NOMO-1 treated with dmso at 0.1 percent for 144 hours (cell line): ENCODE measurements at regions not wholly inside any gene's neighbourhood (a gene's known extent, or its start where the extent isn't known, plus 50 kb on each side); places are given as distances from the start of the nearest gene placed in this dataset.
"Not testable (repeated sequence)": the region's sequence is repeated elsewhere in the genome, so short reads cannot be mapped to it uniquely, and the experiment has no call there.

Source experiments
- DNase-seq: peaks from one replicate; lab custom pipeline; 2025; ENCODE audit not compliant: unreplicated experiment; lab: John Stamatoyannopoulos, UW

- no peak for DNase-seq
These were observed 181.9 kb downstream of the TMEM200A start for GRCh38 chr6:130547723-130548122.

- DNase-seq = peak; percentile 46
These were observed 191.8 kb downstream of the TMEM200A start for GRCh38 chr6:130557481-130558112.

GRCh38 chr6:130558131-130558530, 192.3 kb downstream of the TMEM200A start:
- DNase-seq = no peak

- no peak for DNase-seq
These were observed 193.3 kb downstream of the TMEM200A start for GRCh38 chr6:130559166-130559565.

GRCh38 chr6:130560231-130560630, 194.4 kb downstream of the TMEM200A start:
- no peak for DNase-seq

GRCh38 chr6:130561159-130561558, 195.3 kb downstream of the TMEM200A start:
- DNase-seq = not testable (repeated sequence)

GRCh38 chr6:130565696-130566095, 199.9 kb downstream of the TMEM200A start:
- DNase-seq = no peak

GRCh38 chr6:130574146-130574545, 208.3 kb downstream of the TMEM200A start:
- no peak for DNase-seq

- DNase-seq = no peak
These were observed 209.7 kb downstream of the TMEM200A start for GRCh38 chr6:130575557-130575956.

GRCh38 chr6:130575971-130576370, 210.2 kb downstream of the TMEM200A start:
- no peak for DNase-seq

- no peak for DNase-seq
These were observed 211.5 kb downstream of the TMEM200A start for GRCh38 chr6:130577178-130577919.

GRCh38 chr6:130578713-130579112, 212.9 kb downstream of the TMEM200A start:
- DNase-seq = no peak

- DNase-seq = no peak
These were observed 217.5 kb downstream of the TMEM200A start for GRCh38 chr6:130583268-130583667.

- DNase-seq = no peak
These were observed 219.8 kb downstream of the TMEM200A start for GRCh38 chr6:130585587-130585986.

GRCh38 chr6:130587778-130588520, 222.1 kb downstream of the TMEM200A start:
- DNase-seq = no peak

- DNase-seq = no peak
These were observed 227.4 kb downstream of the TMEM200A start for GRCh38 chr6:130593200-130593599.

GRCh38 chr6:130593948-130594347, 228.1 kb downstream of the TMEM200A start:
- DNase-seq = no peak

- no peak for DNase-seq
These were observed 228.9 kb upstream of the SMLR1 start for GRCh38 chr6:130598021-130598989.

GRCh38 chr6:130600880-130601341, 226.3 kb upstream of the SMLR1 start:
- no peak for DNase-seq

GRCh38 chr6:130602151-130602770, 224.9 kb upstream of the SMLR1 start:
- peak; percentile 68 for DNase-seq
